LNCaP clone FGC (cell line): ENCODE measurements at regions not wholly inside any gene's neighbourhood (a gene's known extent, or its start where the extent isn't known, plus 50 kb on each side); places are given as distances from the start of the nearest gene placed in this dataset.
"Not testable (repeated sequence)": the region's sequence is repeated elsewhere in the genome, so short reads cannot be mapped to it uniquely, and the experiment has no call there.

ENCODE experiments used
- DNase-seq: peaks from one replicate; pipeline ENCODE4 v3.0.0-alpha.2; 2011; ENCODE audit warnings: low read depth
- H3K4me3 ChIP-seq: 2 replicates; pipeline ENCODE4 v1.5.1; 2011; ENCODE audit warnings: mild to moderate bottlenecking, low read depth, low read length, control low read depth
- CTCF ChIP-seq: IDR thresholded peaks from 2 replicates; pipeline ENCODE4 v1.5.1; 2012; ENCODE audit warnings: mild to moderate bottlenecking; ENCODE audit not compliant: control insufficient read depth, insufficient read depth; ENCODE audit errors: extremely low read depth

- no peak for DNase-seq
- no peak for TF ChIP-seq CTCF
These were observed 100.1 kb upstream of the PLXNA2 start for GRCh38 chr1:208344202-208344857.

DNA sequence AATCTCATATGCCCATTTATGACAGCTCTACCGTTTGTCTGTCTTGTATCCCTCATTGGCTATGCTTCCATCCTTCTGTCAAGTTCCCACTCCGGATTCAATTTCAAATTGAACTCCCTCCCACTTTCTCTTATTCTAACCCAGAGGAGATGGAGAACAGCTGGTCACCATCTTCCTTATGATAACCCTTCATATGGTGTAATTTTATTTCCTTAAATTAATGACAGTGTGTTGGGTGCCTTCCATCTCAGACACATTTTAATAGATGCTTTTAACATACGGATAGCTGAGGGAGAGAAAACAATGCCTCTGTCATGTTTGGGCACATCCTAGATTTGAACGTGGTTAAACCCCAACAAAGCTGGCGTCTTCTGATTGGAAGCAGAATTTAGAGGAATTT lies 103.0 kb upstream of the PLXNA2 start:
- no peak for DNase-seq
- H3K4me3 ChIP-seq = no peak overlapping the region
- no peak for TF ChIP-seq CTCF

More at GRCh38 chr1:208344202-208344857, 100.1 kb upstream of the PLXNA2 start:
- H3K4me3 ChIP-seq = no peak overlapping the region

DNA sequence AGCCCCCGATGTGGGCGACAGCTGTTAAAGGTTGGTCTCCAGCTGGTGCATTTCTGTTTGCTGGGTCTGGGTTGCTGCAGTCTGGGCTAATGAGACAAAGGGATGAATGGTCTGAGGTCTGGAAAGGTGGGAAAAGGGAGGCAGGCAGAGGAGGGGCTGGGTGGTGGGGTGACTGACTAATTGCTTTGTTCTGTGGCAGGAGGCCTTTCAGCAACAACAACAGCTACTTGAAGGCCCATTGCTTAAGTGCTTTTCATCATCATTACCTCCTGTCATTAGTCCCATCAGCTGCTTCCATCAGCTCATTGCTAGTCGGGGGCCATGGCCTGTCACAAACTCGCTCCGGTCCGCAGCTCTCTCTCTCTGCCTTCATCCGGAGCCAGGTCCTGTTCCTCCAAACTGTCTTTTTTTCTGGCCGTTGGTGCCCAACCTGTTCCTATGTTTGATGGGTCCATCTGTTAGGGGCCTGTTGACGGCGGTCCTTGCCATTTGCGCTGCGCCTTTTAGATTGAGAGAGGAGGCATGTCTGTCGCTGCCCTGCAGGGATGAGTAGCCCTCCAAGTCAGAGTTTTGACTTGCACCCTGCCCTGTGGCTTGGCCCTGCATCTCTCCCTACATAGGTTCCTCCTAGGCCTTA lies 105.6 kb upstream of the PLXNA2 start:
- no peak for DNase-seq
- TF ChIP-seq CTCF = no peak
- no peak overlapping the region for H3K4me3 ChIP-seq

GRCh38 chr1:208350815-208351214 lies 106.6 kb upstream of the PLXNA2 start:
- no peak for DNase-seq
- no peak overlapping the region for H3K4me3 ChIP-seq
- TF ChIP-seq CTCF = no peak

DNA sequence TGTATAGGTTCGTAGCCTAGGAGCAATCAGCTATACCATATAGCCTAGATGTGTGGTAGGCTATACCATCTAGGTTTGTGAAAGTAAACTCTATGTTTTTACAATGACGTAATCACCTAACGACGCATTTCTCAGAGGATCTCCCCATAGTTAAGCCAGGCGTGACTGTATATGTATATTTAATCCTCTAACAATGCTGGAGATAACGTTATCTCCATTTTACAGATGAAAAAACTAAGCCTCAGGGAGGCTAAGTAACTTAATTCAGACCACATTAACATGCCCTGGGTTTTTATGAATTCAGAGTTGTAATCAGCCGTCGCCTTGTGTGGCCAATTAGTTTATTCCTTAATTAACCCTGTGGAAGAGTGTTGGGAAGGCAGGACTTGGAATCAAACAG lies 107.7 kb upstream of the PLXNA2 start:
- no peak for DNase-seq
- TF ChIP-seq CTCF = no peak
- H3K4me3 ChIP-seq = no peak overlapping the region

DNA sequence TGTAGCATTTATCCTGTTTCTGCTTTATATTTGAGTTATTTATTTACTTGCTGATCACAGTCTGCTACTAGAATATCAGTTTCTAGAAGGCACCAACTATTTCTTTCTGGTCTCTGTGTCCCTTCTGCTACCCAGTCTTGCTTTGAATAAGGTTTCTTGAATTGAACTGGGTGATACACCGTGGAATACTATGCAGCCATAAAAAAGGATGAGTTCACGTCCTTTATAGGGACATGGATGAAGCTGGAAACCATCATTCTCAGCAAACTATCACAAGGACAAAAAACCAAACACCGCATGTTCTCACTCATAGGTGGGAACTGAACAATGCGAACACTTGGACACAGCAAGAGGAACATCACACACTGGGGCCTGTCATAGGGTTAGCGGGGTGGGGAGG lies 109.6 kb upstream of the PLXNA2 start:
- DNase-seq, H3K4me3 ChIP-seq: not testable (repeated sequence)

GRCh38 chr1:208357644-208358507 lies 113.7 kb upstream of the PLXNA2 start:
- H3K4me3 ChIP-seq = no peak overlapping the region
- no peak for TF ChIP-seq CTCF
- no peak for DNase-seq
